ENCODE measurements at regions not wholly inside any gene's neighbourhood (a gene's known extent, or its start where the extent isn't known, plus 50 kb on each side); places are given as distances from the start of the nearest gene placed in this dataset.

GRCh38 chr16:79826732-79827475 is 226.4 kb upstream of the MAF start:
- no peaks in the 10 kb centered on the region for H3K4me1 ChIP-seq (ENCODE audit: control insufficient read depth, insufficient read depth, low read depth, low read length)
- H3K9ac ChIP-seq (ENCODE audit: low read length) = no peak overlapping the region
- H4K8ac ChIP-seq (ENCODE audit: low read length) = no peak overlapping the region
- H2BK5ac ChIP-seq (ENCODE audit: low read depth, low read length, poor library complexity, severe bottlenecking) = no peak overlapping the region
- H3K79me1 ChIP-seq (replicated peaks; ENCODE audit: low read length, poor library complexity, severe bottlenecking) = no peaks in the 10 kb centered on the region
- WGBS = 83% methylated on average over 5 of the region's 7 CpGs
- H3K4ac ChIP-seq (ENCODE audit: low read depth in 1 of 2, low read length in 2 of 2) = no peak overlapping the region
- H3K27me3 ChIP-seq (ENCODE audit: control insufficient read depth in 1 of 2, insufficient read depth in 1 of 2, low read length in 2 of 2) = peaks cover 0 to 72% of the 10 kb centered on the region in 2 experiments
- no peak overlapping the region for H3K27ac ChIP-seq (ENCODE audit: low read length, poor library complexity, severe bottlenecking)
- no peak overlapping the region for H2BK120ac ChIP-seq (ENCODE audit: low read depth, low read length)
- H3K18ac ChIP-seq (ENCODE audit: low read depth in 1 of 2, low read length in 2 of 2) = no peak overlapping the region
- H3K23ac ChIP-seq (ENCODE audit: low read length in 2 of 2) = no peak overlapping the region
- H3K4me2 ChIP-seq (ENCODE audit: low read length, poor library complexity, severe bottlenecking) = no peak overlapping the region
- H3K36me3 ChIP-seq (ENCODE audit: control insufficient read depth in 1 of 2, insufficient read depth in 2 of 2, low read depth in 1 of 2, low read length in 2 of 2) = no peaks in the 10 kb centered on the region
- H2AK5ac ChIP-seq (ENCODE audit: low read length, severe bottlenecking) = no peak overlapping the region
- H2BK12ac ChIP-seq (ENCODE audit: low read length in 2 of 2) = no peak overlapping the region
- no peak overlapping the region for H2AFZ ChIP-seq (ENCODE audit: low read depth, low read length)
- no peak overlapping the region for H2BK15ac ChIP-seq (ENCODE audit: low read depth, poor library complexity, severe bottlenecking)
- peaks cover 6% of the 10 kb centered on the region for H3K9me3 ChIP-seq (ENCODE audit: control insufficient read depth, low read length)
- no peak overlapping the region for H3K4me3 ChIP-seq (ENCODE audit: insufficient read depth in 1 of 2, low read depth in 1 of 2, low read length in 2 of 2)
- no peak overlapping the region for H3K14ac ChIP-seq (ENCODE audit: low read length in 2 of 2)
- no peak overlapping the region for H4K91ac ChIP-seq (ENCODE audit: low read length)
- peak; percentile 33 for DNase-seq

GRCh38 chr16:79825002-79825401 is 224.5 kb upstream of the MAF start:
- WGBS = 95% methylated on average over 1 of the region's 1 CpG

GRCh38 chr16:79823639-79824038 is 223.1 kb upstream of the MAF start:
- no peak overlapping the region for H3K23ac ChIP-seq (ENCODE audit: low read length in 2 of 2)

More at GRCh38 chr16:79825002-79825401, 224.5 kb upstream of the MAF start:
- no peak overlapping the region for H3K23ac ChIP-seq (ENCODE audit: low read length in 2 of 2)
- no peak overlapping the region for H3K9ac ChIP-seq (ENCODE audit: low read length)
- H4K91ac ChIP-seq (ENCODE audit: low read length) = no peak overlapping the region
- no peaks in the 10 kb centered on the region for H3K79me1 ChIP-seq (replicated peaks; ENCODE audit: low read length, poor library complexity, severe bottlenecking)
- peaks cover 6% of the 10 kb centered on the region for H3K9me3 ChIP-seq (ENCODE audit: control insufficient read depth, low read length)
- H2BK120ac ChIP-seq (ENCODE audit: low read depth, low read length) = no peak overlapping the region
- H3K14ac ChIP-seq (ENCODE audit: low read length in 2 of 2) = no peak overlapping the region
- H3K4me2 ChIP-seq (ENCODE audit: low read length, poor library complexity, severe bottlenecking) = no peak overlapping the region
- H3K18ac ChIP-seq (ENCODE audit: low read depth in 1 of 2, low read length in 2 of 2) = no peak overlapping the region
- no peak overlapping the region for H2AK5ac ChIP-seq (ENCODE audit: low read length, severe bottlenecking)
- DNase-seq = no peak
- no peak overlapping the region for H4K8ac ChIP-seq (ENCODE audit: low read length)
- H2BK15ac ChIP-seq (ENCODE audit: low read depth, poor library complexity, severe bottlenecking) = no peak overlapping the region
- no peak overlapping the region for H2AFZ ChIP-seq (ENCODE audit: low read depth, low read length)
- H3K27me3 ChIP-seq (ENCODE audit: control insufficient read depth in 1 of 2, insufficient read depth in 1 of 2, low read length in 2 of 2) = peaks cover 0 to 72% of the 10 kb centered on the region in 2 experiments
- H3K4me3 ChIP-seq (ENCODE audit: insufficient read depth in 1 of 2, low read depth in 1 of 2, low read length in 2 of 2) = no peak overlapping the region
- no peak overlapping the region for H3K4ac ChIP-seq (ENCODE audit: low read depth in 1 of 2, low read length in 2 of 2)
- H2BK12ac ChIP-seq (ENCODE audit: low read length in 2 of 2) = no peak overlapping the region
- no peaks in the 10 kb centered on the region for H3K36me3 ChIP-seq (ENCODE audit: control insufficient read depth in 1 of 2, insufficient read depth in 2 of 2, low read depth in 1 of 2, low read length in 2 of 2)
- no peak overlapping the region for H2BK5ac ChIP-seq (ENCODE audit: low read depth, low read length, poor library complexity, severe bottlenecking)
- H3K4me1 ChIP-seq (ENCODE audit: control insufficient read depth, insufficient read depth, low read depth, low read length) = no peaks in the 10 kb centered on the region
- no peak overlapping the region for H3K27ac ChIP-seq (ENCODE audit: low read length, poor library complexity, severe bottlenecking)

GRCh38 chr16:79821911-79822310 is 221.4 kb upstream of the MAF start:
- 93% methylated on average over 3 of the region's 3 CpGs for WGBS

More at GRCh38 chr16:79823639-79824038, 223.1 kb upstream of the MAF start:
- Histone ChIP-seq H2BK120ac (ENCODE audit: low read depth, low read length) (no peak overlapping the region), H2AK5ac (ENCODE audit: low read length, severe bottlenecking) (no peak overlapping the region), H3K4me3 (ENCODE audit: insufficient read depth in 1 of 2, low read depth in 1 of 2, low read length in 2 of 2) (no peak overlapping the region), H3K4me2 (ENCODE audit: low read length, poor library complexity, severe bottlenecking) (no peak overlapping the region), H2BK5ac (ENCODE audit: low read depth, low read length, poor library complexity, severe bottlenecking) (no peak overlapping the region), H2AFZ (ENCODE audit: low read depth, low read length) (no peak overlapping the region), H3K36me3 (ENCODE audit: control insufficient read depth in 1 of 2, insufficient read depth in 2 of 2, low read depth in 1 of 2, low read length in 2 of 2) (no peaks in the 10 kb centered on the region), H3K79me1 (replicated peaks; ENCODE audit: low read length, poor library complexity, severe bottlenecking) (no peaks in the 10 kb centered on the region), H2BK15ac (ENCODE audit: low read depth, poor library complexity, severe bottlenecking) (no peak overlapping the region), H3K18ac (ENCODE audit: low read depth in 1 of 2, low read length in 2 of 2) (no peak overlapping the region), H3K4me1 (ENCODE audit: control insufficient read depth, insufficient read depth, low read depth, low read length) (no peaks in the 10 kb centered on the region), H3K27me3 (ENCODE audit: control insufficient read depth in 1 of 2, insufficient read depth in 1 of 2, low read length in 2 of 2) (peaks cover 0 to 64% of the 10 kb centered on the region in 2 experiments), H3K9ac (ENCODE audit: low read length) (no peak overlapping the region), H3K27ac (ENCODE audit: low read length, poor library complexity, severe bottlenecking) (no peak overlapping the region), H3K14ac (ENCODE audit: low read length in 2 of 2) (no peak overlapping the region), H4K8ac (ENCODE audit: low read length) (no peak overlapping the region), H3K4ac (ENCODE audit: low read depth in 1 of 2, low read length in 2 of 2) (no peak overlapping the region), H2BK12ac (ENCODE audit: low read length in 2 of 2) (no peak overlapping the region), H3K9me3 (ENCODE audit: control insufficient read depth, low read length) (peaks cover 6% of the 10 kb centered on the region), H4K91ac (ENCODE audit: low read length) (no peak overlapping the region)
- 16% methylated on average over 2 of the region's 2 CpGs for WGBS
- DNase-seq = no peak

More at GRCh38 chr16:79821911-79822310, 221.4 kb upstream of the MAF start:
- Histone ChIP-seq H4K8ac (ENCODE audit: low read length) (no peak overlapping the region), H2BK12ac (ENCODE audit: low read length in 2 of 2) (no peak overlapping the region), H3K4ac (ENCODE audit: low read depth in 1 of 2, low read length in 2 of 2) (no peak overlapping the region), H3K9ac (ENCODE audit: low read length) (no peak overlapping the region), H3K4me3 (ENCODE audit: insufficient read depth in 1 of 2, low read depth in 1 of 2, low read length in 2 of 2) (no peak overlapping the region), H3K4me2 (ENCODE audit: low read length, poor library complexity, severe bottlenecking) (no peak overlapping the region), H3K4me1 (ENCODE audit: control insufficient read depth, insufficient read depth, low read depth, low read length) (no peaks in the 10 kb centered on the region), H3K27ac (ENCODE audit: low read length, poor library complexity, severe bottlenecking) (no peak overlapping the region), H4K91ac (ENCODE audit: low read length) (no peak overlapping the region), H2BK5ac (ENCODE audit: low read depth, low read length, poor library complexity, severe bottlenecking) (no peak overlapping the region), H3K23ac (ENCODE audit: low read length in 2 of 2) (no peak overlapping the region), H3K36me3 (ENCODE audit: control insufficient read depth in 1 of 2, insufficient read depth in 2 of 2, low read depth in 1 of 2, low read length in 2 of 2) (no peaks in the 10 kb centered on the region), H2AFZ (ENCODE audit: low read depth, low read length) (no peak overlapping the region), H2AK5ac (ENCODE audit: low read length, severe bottlenecking) (no peak overlapping the region), H3K27me3 (ENCODE audit: control insufficient read depth in 1 of 2, insufficient read depth in 1 of 2, low read length in 2 of 2) (peaks cover 0 to 56% of the 10 kb centered on the region in 2 experiments), H3K14ac (ENCODE audit: low read length in 2 of 2) (no peak overlapping the region), H2BK120ac (ENCODE audit: low read depth, low read length) (no peak overlapping the region), H3K18ac (ENCODE audit: low read depth in 1 of 2, low read length in 2 of 2) (no peak overlapping the region), H3K79me1 (replicated peaks; ENCODE audit: low read length, poor library complexity, severe bottlenecking) (no peaks in the 10 kb centered on the region), H2BK15ac (ENCODE audit: low read depth, poor library complexity, severe bottlenecking) (no peak overlapping the region), H3K9me3 (ENCODE audit: control insufficient read depth, low read length) (peaks cover 6% of the 10 kb centered on the region)
- DNase-seq = no peak
